Glutamatergic neuron (in vitro differentiated cells): ENCODE measurements at regions not wholly inside any gene's neighbourhood (a gene's known extent, or its start where the extent isn't known, plus 50 kb on each side); places are given as distances from the start of the nearest gene placed in this dataset.
A peak's percentile ranks its signal among the peaks of the same experiment; 100 is the strongest.

Source experiments
- DNase-seq: peaks from one replicate; pipeline ENCODE4 v3.0.0; 2022
- H3K27ac Mint-ChIP-seq: one replicate; pipeline ENCODE4 v1.8.0; 2020; ENCODE audit warnings: mild to moderate bottlenecking, mixed read lengths, inconsistent platforms; ENCODE audit not compliant: unreplicated experiment
- H3K27me3 Mint-ChIP-seq: one replicate; pipeline ENCODE4 v1.8.0; 2020; ENCODE audit warnings: mild to moderate bottlenecking, moderate library complexity, mixed read lengths, inconsistent platforms; ENCODE audit not compliant: unreplicated experiment
- H3K36me3 Mint-ChIP-seq: one replicate; pipeline ENCODE4 v1.8.0; 2020; ENCODE audit warnings: mild to moderate bottlenecking, mixed read lengths, inconsistent platforms; ENCODE audit not compliant: unreplicated experiment
- H3K4me1 Mint-ChIP-seq: one replicate; pipeline ENCODE4 v1.8.0; 2020; ENCODE audit warnings: mild to moderate bottlenecking, low read depth, mixed read lengths, inconsistent platforms; ENCODE audit not compliant: unreplicated experiment
- H3K4me3 Mint-ChIP-seq: one replicate; pipeline ENCODE4 v1.8.0; 2020; ENCODE audit warnings: mild to moderate bottlenecking, mixed read lengths, inconsistent platforms; ENCODE audit not compliant: unreplicated experiment
- H3K9me3 Mint-ChIP-seq: one replicate; pipeline ENCODE4 v1.8.0; 2020; ENCODE audit warnings: mild to moderate bottlenecking, moderate library complexity, mixed read lengths, inconsistent platforms; ENCODE audit not compliant: unreplicated experiment
- TF ChIP-seq, protein P1 (sequence below): fragments of 200-600 bp; sonication (generic); IDR thresholded peaks from one replicate; pipeline ENCODE4 v1.5.0; 2021; ENCODE audit not compliant: partially characterized antibody, unreplicated experiment

DNA sequence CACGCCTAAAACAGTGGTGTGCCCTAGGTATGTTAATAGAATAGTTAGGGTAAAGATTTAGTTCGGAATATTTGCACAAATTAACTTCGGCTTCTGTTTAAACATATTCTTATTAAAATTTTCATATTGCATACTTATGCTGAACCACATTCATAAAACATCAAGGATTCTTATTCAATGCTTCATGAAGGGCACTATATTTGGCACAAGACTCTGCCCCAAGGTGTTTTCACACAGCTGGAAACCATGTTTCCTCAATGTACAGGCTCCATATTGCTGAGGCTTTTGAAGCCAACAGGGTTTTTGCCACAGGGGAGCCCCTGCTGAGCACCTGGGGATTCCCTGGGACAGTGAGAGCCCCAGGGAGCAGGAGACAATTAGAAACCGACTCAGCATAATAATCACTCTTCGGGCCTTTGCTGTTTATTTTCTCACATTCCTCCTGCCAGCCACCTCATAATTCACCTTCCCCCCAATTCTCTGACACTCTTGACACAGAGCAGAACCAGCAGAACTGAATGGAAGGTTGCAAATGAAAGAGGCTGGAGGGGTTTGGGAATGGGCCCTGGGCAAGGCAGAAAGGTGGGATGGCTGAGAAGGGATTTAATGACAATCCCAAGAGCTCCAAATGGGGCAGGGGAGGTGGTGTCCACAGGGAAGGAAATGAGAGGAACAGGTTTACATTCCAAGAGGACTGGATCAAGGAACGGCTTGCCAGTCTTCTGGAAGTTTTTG lies 72.3 kb upstream of the POMP start:
- H3K4me1 Mint-ChIP-seq: peaks cover 22% of the 10 kb centered on the region
- no peaks in the 10 kb centered on the region for H3K36me3 Mint-ChIP-seq
- no peak overlapping the region for H3K27ac Mint-ChIP-seq
- peaks cover 7% of the 10 kb centered on the region for H3K27me3 Mint-ChIP-seq
- DNase-seq: no peak
- TF ChIP-seq, protein P1, sequence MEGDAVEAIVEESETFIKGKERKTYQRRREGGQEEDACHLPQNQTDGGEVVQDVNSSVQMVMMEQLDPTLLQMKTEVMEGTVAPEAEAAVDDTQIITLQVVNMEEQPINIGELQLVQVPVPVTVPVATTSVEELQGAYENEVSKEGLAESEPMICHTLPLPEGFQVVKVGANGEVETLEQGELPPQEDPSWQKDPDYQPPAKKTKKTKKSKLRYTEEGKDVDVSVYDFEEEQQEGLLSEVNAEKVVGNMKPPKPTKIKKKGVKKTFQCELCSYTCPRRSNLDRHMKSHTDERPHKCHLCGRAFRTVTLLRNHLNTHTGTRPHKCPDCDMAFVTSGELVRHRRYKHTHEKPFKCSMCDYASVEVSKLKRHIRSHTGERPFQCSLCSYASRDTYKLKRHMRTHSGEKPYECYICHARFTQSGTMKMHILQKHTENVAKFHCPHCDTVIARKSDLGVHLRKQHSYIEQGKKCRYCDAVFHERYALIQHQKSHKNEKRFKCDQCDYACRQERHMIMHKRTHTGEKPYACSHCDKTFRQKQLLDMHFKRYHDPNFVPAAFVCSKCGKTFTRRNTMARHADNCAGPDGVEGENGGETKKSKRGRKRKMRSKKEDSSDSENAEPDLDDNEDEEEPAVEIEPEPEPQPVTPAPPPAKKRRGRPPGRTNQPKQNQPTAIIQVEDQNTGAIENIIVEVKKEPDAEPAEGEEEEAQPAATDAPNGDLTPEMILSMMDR: no peak
- no peak overlapping the region for H3K4me3 Mint-ChIP-seq
- H3K9me3 Mint-ChIP-seq: peaks cover 2% of the 10 kb centered on the region

DNA sequence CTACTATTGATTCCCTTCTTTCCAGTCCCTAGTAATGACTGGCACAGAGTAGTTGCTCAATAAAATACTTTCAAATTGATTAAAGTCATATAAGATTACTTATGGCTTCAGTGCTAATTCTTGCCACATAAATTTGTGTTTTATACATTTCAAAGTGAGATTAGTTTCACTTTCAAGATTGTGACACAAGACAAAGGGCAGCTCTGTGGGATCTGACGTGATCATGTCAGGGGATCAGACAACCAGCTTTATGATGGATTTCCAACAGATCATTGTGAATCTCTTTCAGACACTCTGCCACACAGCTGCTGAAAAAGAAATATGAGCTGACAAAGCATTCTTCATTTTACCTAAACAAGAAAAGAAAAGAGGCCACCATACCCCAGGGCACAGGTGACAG lies 73.4 kb upstream of the POMP start:
- Mint-ChIP-seq H3K9me3 (peaks cover 2% of the 10 kb centered on the region), H3K27ac (no peak overlapping the region), H3K4me1 (peaks cover 23% of the 10 kb centered on the region)

DNA sequence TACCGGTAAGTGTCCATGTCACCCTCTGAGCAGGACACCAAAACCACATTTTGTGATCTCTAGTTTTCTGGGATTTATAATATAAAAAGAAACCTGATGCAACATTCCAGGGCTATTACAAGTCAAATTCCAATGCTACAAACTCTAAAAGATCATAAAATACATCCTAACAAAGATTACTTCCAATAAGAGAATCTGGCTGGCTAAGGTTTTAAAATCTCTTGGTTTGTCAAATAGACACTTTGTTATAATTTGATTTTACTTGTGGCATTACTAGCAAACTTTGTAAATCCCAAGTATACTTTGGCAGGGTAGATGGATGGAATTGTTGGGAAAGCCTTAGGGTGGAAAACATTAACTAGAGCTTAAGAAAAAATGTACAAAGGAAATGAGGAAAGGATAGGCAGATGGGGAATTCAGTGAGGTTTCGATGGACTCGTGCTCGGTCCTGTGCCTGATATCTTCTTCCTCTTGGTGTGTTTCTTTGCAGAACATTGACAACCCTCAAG lies 74.0 kb upstream of the POMP start:
- H3K27ac Mint-ChIP-seq: no peak overlapping the region

More for the DNA sequence above, 73.4 kb upstream of the POMP start:
- H3K4me3 Mint-ChIP-seq: no peak overlapping the region
- no peak for DNase-seq
- H3K27me3 Mint-ChIP-seq: peaks cover 7% of the 10 kb centered on the region
- TF ChIP-seq, protein P1: no peak
- no peaks in the 10 kb centered on the region for H3K36me3 Mint-ChIP-seq

DNA sequence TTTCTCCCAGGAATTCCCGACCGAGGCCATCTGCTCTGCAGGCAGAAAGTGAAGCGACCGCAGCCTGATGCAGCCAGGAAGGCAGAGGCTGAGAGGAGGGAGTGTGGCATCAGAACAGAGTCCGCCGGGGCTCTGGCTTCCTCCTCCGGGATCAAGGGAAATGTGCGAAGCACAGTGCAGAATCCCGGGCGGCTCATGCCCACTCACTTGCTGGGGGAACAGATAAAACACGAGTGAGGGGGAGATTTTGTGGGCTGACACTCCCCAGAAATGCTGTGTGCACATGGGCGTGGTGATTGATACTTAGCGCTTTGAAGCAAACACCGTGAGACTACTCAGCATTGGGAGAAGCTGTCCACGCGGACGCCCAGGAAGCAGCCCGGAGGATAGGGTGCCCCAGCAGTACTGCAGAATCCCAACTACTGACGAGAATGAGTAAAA lies 75.3 kb upstream of the POMP start:
- TF ChIP-seq, protein P1: no peak
- Mint-ChIP-seq H3K27me3 (peaks cover 2% of the 10 kb centered on the region), H3K27ac (peak overlapping the region; percentile 75), H3K4me1 (peaks cover 36% of the 10 kb centered on the region), H3K9me3 (peaks cover 3% of the 10 kb centered on the region), H3K4me3 (peak overlapping the region; percentile 45), H3K36me3 (no peaks in the 10 kb centered on the region)
- peak; percentile 68 for DNase-seq

More for the DNA sequence above, 74.0 kb upstream of the POMP start:
- Mint-ChIP-seq H3K36me3 (no peaks in the 10 kb centered on the region), H3K4me3 (no peak overlapping the region), H3K4me1 (peaks cover 25% of the 10 kb centered on the region), H3K9me3 (peaks cover 2% of the 10 kb centered on the region), H3K27me3 (peaks cover 6% of the 10 kb centered on the region)
- TF ChIP-seq, protein P1: no peak
- no peak for DNase-seq

DNA sequence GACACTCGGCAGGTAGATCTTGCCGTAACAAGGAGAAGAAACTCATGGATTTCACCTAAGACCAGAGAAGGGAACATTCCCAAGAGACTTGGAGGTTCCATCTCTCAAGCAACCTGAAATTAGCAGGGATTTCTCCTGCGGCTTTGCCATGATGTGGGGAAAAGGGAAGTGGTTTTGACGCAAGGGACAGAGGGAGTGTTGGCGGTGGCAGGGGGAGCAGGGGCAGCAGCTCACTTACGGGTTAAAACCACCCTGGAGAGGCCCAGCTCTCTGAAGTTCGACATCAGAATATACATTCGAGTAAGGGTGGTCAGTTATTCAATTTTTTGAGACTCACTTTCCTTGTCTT lies 76.1 kb upstream of the POMP start:
- Mint-ChIP-seq H3K36me3 (no peaks in the 10 kb centered on the region), H3K4me3 (peak overlapping the region; percentile 73), H3K9me3 (peaks cover 5% of the 10 kb centered on the region), H3K4me1 (peaks cover 36% of the 10 kb centered on the region), H3K27me3 (peaks cover 4% of the 10 kb centered on the region), H3K27ac (peak overlapping the region; percentile 87)
- TF ChIP-seq, protein P1: no peak
- no peak for DNase-seq
